ENCODE measurements at regions not wholly inside any gene's neighbourhood (a gene's known extent, or its start where the extent isn't known, plus 50 kb on each side); places are given as distances from the start of the nearest gene placed in this dataset.

- Histone ChIP-seq H3K36me3 (replicated peaks in 1 of 2; ENCODE audit: control insufficient read depth in 1 of 2, insufficient read depth in 2 of 2, low read length in 2 of 2) (no peaks in the 10 kb centered on the region), H3K4me1 (ENCODE audit: control insufficient read depth in 1 of 2, insufficient read depth in 2 of 2, low read length in 2 of 2) (no peaks in the 10 kb centered on the region), H3K27me3 (ENCODE audit: control insufficient read depth in 2 of 2, insufficient read depth in 2 of 2, low read length in 2 of 2) (peaks cover 4 to 20% of the 10 kb centered on the region in 2 donors), H2AFZ (ENCODE audit: insufficient read depth, low read depth, low read length, poor library complexity, severe bottlenecking) (no peak overlapping the region), H3K27ac (ENCODE audit: low read depth in 1 of 2, low read length in 2 of 2) (no peak overlapping the region), H3K79me2 (ENCODE audit: insufficient read depth, low read length) (no peaks in the 10 kb centered on the region), H3K4me2 (replicated peaks; ENCODE audit: extremely low read depth, low read length, poor library complexity, severe bottlenecking) (no peak overlapping the region), H4K20me1 (ENCODE audit: insufficient read depth, low read length) (no peaks in the 10 kb centered on the region), H3K9ac (ENCODE audit: insufficient read depth, low read length, poor library complexity, severe bottlenecking) (no peak overlapping the region), H3K9me3 (replicated peaks in 1 of 2; ENCODE audit: control insufficient read depth in 1 of 2, insufficient read depth in 1 of 2, low read length in 2 of 2) (peaks cover 2 to 5% of the 10 kb centered on the region in 2 donors), H3K4me3 (replicated peaks in 1 of 3; ENCODE audit: low read depth in 2 of 3, low read length in 3 of 3) (no peak overlapping the region)
- no peaks in the 10 kb centered on the region for H3K36me3 Mint-ChIP-seq
- WGBS (ENCODE audit: insufficient coverage): 82% methylated on average over 4 of the region's 7 CpGs
- H3K27ac Mint-ChIP-seq: no peak overlapping the region
- no peaks in the 10 kb centered on the region for H3K4me1 Mint-ChIP-seq
- peaks cover 0 to 5% (median 3%) of the 10 kb centered on the region in 7 donors for H3K9me3 Mint-ChIP-seq
- DNase-seq: no peak
- TF ChIP-seq, protein P1, sequence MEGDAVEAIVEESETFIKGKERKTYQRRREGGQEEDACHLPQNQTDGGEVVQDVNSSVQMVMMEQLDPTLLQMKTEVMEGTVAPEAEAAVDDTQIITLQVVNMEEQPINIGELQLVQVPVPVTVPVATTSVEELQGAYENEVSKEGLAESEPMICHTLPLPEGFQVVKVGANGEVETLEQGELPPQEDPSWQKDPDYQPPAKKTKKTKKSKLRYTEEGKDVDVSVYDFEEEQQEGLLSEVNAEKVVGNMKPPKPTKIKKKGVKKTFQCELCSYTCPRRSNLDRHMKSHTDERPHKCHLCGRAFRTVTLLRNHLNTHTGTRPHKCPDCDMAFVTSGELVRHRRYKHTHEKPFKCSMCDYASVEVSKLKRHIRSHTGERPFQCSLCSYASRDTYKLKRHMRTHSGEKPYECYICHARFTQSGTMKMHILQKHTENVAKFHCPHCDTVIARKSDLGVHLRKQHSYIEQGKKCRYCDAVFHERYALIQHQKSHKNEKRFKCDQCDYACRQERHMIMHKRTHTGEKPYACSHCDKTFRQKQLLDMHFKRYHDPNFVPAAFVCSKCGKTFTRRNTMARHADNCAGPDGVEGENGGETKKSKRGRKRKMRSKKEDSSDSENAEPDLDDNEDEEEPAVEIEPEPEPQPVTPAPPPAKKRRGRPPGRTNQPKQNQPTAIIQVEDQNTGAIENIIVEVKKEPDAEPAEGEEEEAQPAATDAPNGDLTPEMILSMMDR (IDR thresholded peaks at IDR 0.05): no peak
- no peak overlapping the region for H3K4me3 Mint-ChIP-seq
- H3K27me3 Mint-ChIP-seq (ENCODE audit: low read depth in 3 of 3): peaks cover 11 to 19% (median 13%) of the 10 kb centered on the region in 3 donors
- intact Hi-C loops (cut with micrococcal nuclease): no loop called here
These were observed 318.2 kb downstream of the MAFB start for GRCh38 chr20:40370800-40371199.

GRCh38 chr20:40368876-40369275, 320.2 kb downstream of the MAFB start:
- Histone ChIP-seq H3K9ac (ENCODE audit: insufficient read depth, low read length, poor library complexity, severe bottlenecking) (no peak overlapping the region), H3K27ac (ENCODE audit: low read depth in 1 of 2, low read length in 2 of 2) (no peak overlapping the region), H3K4me1 (ENCODE audit: control insufficient read depth in 1 of 2, insufficient read depth in 2 of 2, low read length in 2 of 2) (no peaks in the 10 kb centered on the region), H3K36me3 (replicated peaks in 1 of 2; ENCODE audit: control insufficient read depth in 1 of 2, insufficient read depth in 2 of 2, low read length in 2 of 2) (no peaks in the 10 kb centered on the region), H3K4me2 (replicated peaks; ENCODE audit: extremely low read depth, low read length, poor library complexity, severe bottlenecking) (no peak overlapping the region), H3K27me3 (ENCODE audit: control insufficient read depth in 2 of 2, insufficient read depth in 2 of 2, low read length in 2 of 2) (peaks cover 21 to 22% of the 10 kb centered on the region in 2 donors), H3K4me3 (replicated peaks in 1 of 3; ENCODE audit: low read depth in 2 of 3, low read length in 3 of 3) (no peak overlapping the region), H3K9me3 (replicated peaks in 1 of 2; ENCODE audit: control insufficient read depth in 1 of 2, insufficient read depth in 1 of 2, low read length in 2 of 2) (no peaks in the 10 kb centered on the region), H2AFZ (ENCODE audit: insufficient read depth, low read depth, low read length, poor library complexity, severe bottlenecking) (no peak overlapping the region), H4K20me1 (ENCODE audit: insufficient read depth, low read length) (no peaks in the 10 kb centered on the region), H3K79me2 (ENCODE audit: insufficient read depth, low read length) (no peaks in the 10 kb centered on the region)
- Mint-ChIP-seq H3K4me1 (peaks cover 2% of the 10 kb centered on the region), H3K9me3 (peaks cover 0 to 3% (median 0%) of the 10 kb centered on the region in 7 donors), H3K4me3 (no peak overlapping the region), H3K36me3 (no peaks in the 10 kb centered on the region), H3K27ac (no peak overlapping the region), H3K27me3 (ENCODE audit: low read depth in 3 of 3) (peaks cover 19 to 26% (median 24%) of the 10 kb centered on the region in 3 donors)
- peak in 1 of 3 donors; percentile 45 for DNase-seq
- TF ChIP-seq, protein P1 (IDR thresholded peaks at IDR 0.05): no peak
- intact Hi-C loops (cut with micrococcal nuclease): no loop called here
